ENCODE measurements at regions not wholly inside any gene's neighbourhood (a gene's known extent, or its start where the extent isn't known, plus 50 kb on each side); places are given as distances from the start of the nearest gene placed in this dataset.

GRCh38 chr2:34371711-34372110, 772.6 kb upstream of the FAM98A start:
- H3K9ac ChIP-seq (ENCODE audit: low read depth in 1 of 2, low read length in 2 of 2), result no peak overlapping the region
- H3K27ac ChIP-seq (ENCODE audit: low read depth in 1 of 2, low read length in 2 of 2), result no peak overlapping the region
- no peaks in the 10 kb centered on the region for H3K4me1 ChIP-seq (ENCODE audit: control insufficient read depth in 4 of 4, insufficient read depth in 4 of 4, low read length in 3 of 4)
- 81% methylated on average over 3 of the region's 3 CpGs for WGBS
- H3K9me3 ChIP-seq (ENCODE audit: control insufficient read depth in 4 of 4, low read length in 3 of 4), result no peaks in the 10 kb centered on the region
- TF ChIP-seq NR2F2 (IDR thresholded peaks at IDR 0.05) (no peak), FOXA1 (IDR thresholded peaks at IDR 0.05) (no peak), GABPA (IDR thresholded peaks at IDR 0.05 in 1 of 2, conservative IDR thresholded peaks at IDR 0.05 in 1 of 2) (no peak), HNF4A (conservative IDR thresholded peaks at IDR 0.05) (no peak), SP1 (IDR thresholded peaks at IDR 0.05) (no peak), CTCF (IDR thresholded peaks at IDR 0.05; ENCODE audit: low read depth, low read length, missing input control) (no peak), MAX (IDR thresholded peaks at IDR 0.05) (no peak), ATF3 (IDR thresholded peaks at IDR 0.05) (no peak), TAF1 (conservative IDR thresholded peaks at IDR 0.05) (no peak), FOXA2 (IDR thresholded peaks at IDR 0.05) (no peak), ZBTB33 (IDR thresholded peaks at IDR 0.05) (no peak), YY1 (IDR thresholded peaks at IDR 0.05) (no peak), JUND (IDR thresholded peaks at IDR 0.05) (no peak)
- no peaks in the 10 kb centered on the region for H3K36me3 ChIP-seq (ENCODE audit: control insufficient read depth in 4 of 4, insufficient read depth in 3 of 4, low read depth in 1 of 4, low read length in 3 of 4)
- DNase-seq (ENCODE audit: low spot score), result no peak
- H3K4me3 ChIP-seq (ENCODE audit: low read depth in 1 of 3, low read length in 3 of 3), result no peak overlapping the region
- H3K27me3 ChIP-seq (ENCODE audit: control insufficient read depth in 4 of 4, insufficient read depth in 4 of 4, low read length in 3 of 4), result no peaks in the 10 kb centered on the region

GRCh38 chr2:34368304-34368703, 769.2 kb upstream of the FAM98A start:
- peaks cover 0 to 8% (median 0%) of the 10 kb centered on the region in 4 donors for H3K27me3 ChIP-seq (ENCODE audit: control insufficient read depth in 4 of 4, insufficient read depth in 4 of 4, low read length in 3 of 4)
- H3K9me3 ChIP-seq (ENCODE audit: control insufficient read depth in 4 of 4, low read length in 3 of 4), result no peaks in the 10 kb centered on the region
- no peak for TF ChIP-seq YY1 (IDR thresholded peaks at IDR 0.05)
- H3K9ac ChIP-seq (ENCODE audit: low read depth in 1 of 2, low read length in 2 of 2), result no peak overlapping the region
- H3K4me3 ChIP-seq (ENCODE audit: low read depth in 1 of 3, low read length in 3 of 3), result no peak overlapping the region
- no peak overlapping the region for H3K27ac ChIP-seq (ENCODE audit: low read depth in 1 of 2, low read length in 2 of 2)
- no peak for DNase-seq (ENCODE audit: low spot score)
- no peaks in the 10 kb centered on the region for H3K4me1 ChIP-seq (ENCODE audit: control insufficient read depth in 4 of 4, insufficient read depth in 4 of 4, low read length in 3 of 4)
- 29% methylated on average over 1 of the region's 1 CpG for WGBS
- no peaks in the 10 kb centered on the region for H3K36me3 ChIP-seq (ENCODE audit: control insufficient read depth in 4 of 4, insufficient read depth in 3 of 4, low read depth in 1 of 4, low read length in 3 of 4)

- no peak for TF ChIP-seq FOXA1 (IDR thresholded peaks at IDR 0.05)
- TF ChIP-seq RAD21 (IDR thresholded peaks at IDR 0.05), result no peak
- TF ChIP-seq FOXA2 (IDR thresholded peaks at IDR 0.05), result no peak
- no peak for TF ChIP-seq HNF4G (IDR thresholded peaks at IDR 0.05)
- no peak for TF ChIP-seq EGR1 (IDR thresholded peaks at IDR 0.05; ENCODE audit: low read depth in 2 of 2)
- no peak for TF ChIP-seq GABPA (IDR thresholded peaks at IDR 0.05 in 1 of 2, conservative IDR thresholded peaks at IDR 0.05 in 1 of 2)
- no peak for TF ChIP-seq JUND (IDR thresholded peaks at IDR 0.05)
- no peak for TF ChIP-seq REST (IDR thresholded peaks at IDR 0.05)
- TF ChIP-seq HNF4A (conservative IDR thresholded peaks at IDR 0.05), result no peak
- no peak for TF ChIP-seq RXRA (IDR thresholded peaks at IDR 0.05)
- no peak for TF ChIP-seq SP1 (IDR thresholded peaks at IDR 0.05)
- TF ChIP-seq NR2F2 (IDR thresholded peaks at IDR 0.05), result no peak
- Histone ChIP-seq H3K9me3 (ENCODE audit: control insufficient read depth in 4 of 4, low read length in 3 of 4) (no peaks in the 10 kb centered on the region), H3K4me1 (ENCODE audit: control insufficient read depth in 4 of 4, insufficient read depth in 4 of 4, low read length in 3 of 4) (no peaks in the 10 kb centered on the region), H3K27me3 (ENCODE audit: control insufficient read depth in 4 of 4, insufficient read depth in 4 of 4, low read length in 3 of 4) (peaks cover 0 to 12% (median 0%) of the 10 kb centered on the region in 4 donors), H3K27ac (ENCODE audit: low read depth in 1 of 2, low read length in 2 of 2) (no peak overlapping the region), H3K36me3 (ENCODE audit: control insufficient read depth in 4 of 4, insufficient read depth in 3 of 4, low read depth in 1 of 4, low read length in 3 of 4) (no peaks in the 10 kb centered on the region), H3K9ac (ENCODE audit: low read depth in 1 of 2, low read length in 2 of 2) (no peak overlapping the region), H3K4me3 (ENCODE audit: low read depth in 1 of 3, low read length in 3 of 3) (no peak overlapping the region)
- no peak for DNase-seq (ENCODE audit: low spot score)
- WGBS, result 18% methylated on average over 3 of the region's 3 CpGs
Measured at GRCh38 chr2:34365932-34366331, 766.8 kb upstream of the FAM98A start.
